ENCODE measurements at regions not wholly inside any gene's neighbourhood (a gene's known extent, or its start where the extent isn't known, plus 50 kb on each side); places are given as distances from the start of the nearest gene placed in this dataset.
A peak's percentile ranks its signal among the peaks of the same experiment; 100 is the strongest.

DNA sequence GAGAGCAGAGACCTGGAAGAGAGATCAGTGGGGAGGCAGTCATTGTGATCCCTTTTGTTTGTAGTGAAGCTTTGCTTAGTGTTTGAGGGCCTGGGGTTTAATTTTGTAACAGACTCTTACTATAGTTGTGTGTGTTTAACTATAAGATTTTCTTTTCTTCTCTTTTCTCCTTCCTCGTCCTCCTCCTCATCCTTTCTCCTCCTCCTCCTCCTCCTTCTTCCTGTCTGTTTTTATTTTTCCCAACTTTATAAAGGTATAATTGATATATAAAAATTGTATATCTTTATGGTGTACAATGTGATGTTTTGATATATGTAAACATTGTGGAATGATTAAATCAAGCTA is 71.2 kb upstream of the MACF1 start:
- DNase-seq (ENCODE audit: low read depth in 2 of 2) = no peak
- TF ChIP-seq CTCF (IDR thresholded peaks at IDR 0.05; ENCODE audit: low read depth, low read length) = no peak
- H3K4me3 ChIP-seq (replicated peaks in 1 of 2; ENCODE audit: low read depth in 2 of 2, low read length in 2 of 2) = no peak overlapping the region

- TF ChIP-seq CTCF (IDR thresholded peaks at IDR 0.05; ENCODE audit: low read depth, low read length) = no peak
- no peak for DNase-seq (ENCODE audit: low read depth in 2 of 2)
- H3K4me3 ChIP-seq (replicated peaks in 1 of 2; ENCODE audit: low read depth in 2 of 2, low read length in 2 of 2) = no peak overlapping the region
Observed at GRCh38 chr1:39134768-39135333, 69.6 kb upstream of the MACF1 start.

DNA sequence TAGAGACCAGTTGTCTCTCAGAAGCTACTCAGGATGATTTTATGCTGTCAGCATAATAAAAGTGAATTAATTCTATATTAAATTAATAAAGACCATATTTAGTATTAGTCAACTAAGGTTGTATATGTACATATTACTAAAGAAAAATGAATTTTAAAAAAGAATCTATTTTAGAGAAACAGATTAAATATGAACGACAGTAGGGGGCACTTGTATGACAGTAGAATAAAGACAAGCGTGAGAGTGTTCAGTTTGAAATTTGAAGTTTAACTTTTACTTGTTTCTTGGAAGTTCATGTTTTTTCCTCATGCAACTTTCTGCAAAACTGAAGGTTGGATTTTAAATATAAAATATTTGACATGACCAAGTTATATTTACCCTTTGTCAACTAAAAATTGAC is 67.9 kb upstream of the MACF1 start:
- TF ChIP-seq CTCF (IDR thresholded peaks at IDR 0.05; ENCODE audit: low read depth, low read length) = no peak
- DNase-seq (ENCODE audit: low read depth in 2 of 2) = no peak
- no peak overlapping the region for H3K4me3 ChIP-seq (replicated peaks in 1 of 2; ENCODE audit: low read depth in 2 of 2, low read length in 2 of 2)

- DNase-seq (ENCODE audit: low read depth in 2 of 2) = peak in 1 of 2 donors; percentile 52
- TF ChIP-seq CTCF (IDR thresholded peaks at IDR 0.05; ENCODE audit: low read depth, low read length) = no peak
Observed at GRCh38 chr1:39139723-39140360, 64.7 kb upstream of the MACF1 start.

DNA sequence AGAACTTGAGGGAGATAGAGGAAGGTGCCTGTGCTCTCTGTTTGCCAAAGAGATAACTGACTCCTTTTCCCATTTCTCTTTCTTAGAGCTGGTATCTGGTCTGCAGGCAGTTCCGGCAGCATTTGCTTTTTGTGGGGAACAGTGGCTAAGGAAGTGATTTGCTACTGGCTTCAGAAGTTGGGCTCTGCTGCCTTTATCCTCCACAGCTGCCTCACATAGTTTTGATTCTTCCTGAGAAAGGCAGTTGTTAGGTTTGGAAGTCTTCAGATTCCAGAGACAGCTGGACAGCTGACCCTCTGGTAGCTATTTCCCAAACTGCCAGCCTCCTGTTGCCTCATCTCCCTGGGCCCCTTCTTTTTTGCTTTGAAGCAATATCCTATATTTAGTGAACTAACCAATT is 62.6 kb upstream of the MACF1 start:
- no peak for TF ChIP-seq CTCF (IDR thresholded peaks at IDR 0.05; ENCODE audit: low read depth, low read length)

More at GRCh38 chr1:39139723-39140360, 64.7 kb upstream of the MACF1 start:
- no peak overlapping the region for H3K4me3 ChIP-seq (replicated peaks in 1 of 2; ENCODE audit: low read depth in 2 of 2, low read length in 2 of 2)

GRCh38 chr1:39142401-39143060 is 62.0 kb upstream of the MACF1 start:
- H3K4me3 ChIP-seq (replicated peaks in 1 of 2; ENCODE audit: low read depth in 2 of 2, low read length in 2 of 2) = no peak overlapping the region
- no peak for TF ChIP-seq CTCF (IDR thresholded peaks at IDR 0.05; ENCODE audit: low read depth, low read length)

More for the DNA sequence above, 62.6 kb upstream of the MACF1 start:
- DNase-seq (ENCODE audit: low read depth in 2 of 2) = peak; percentile 70 to 82
- no peak overlapping the region for H3K4me3 ChIP-seq (replicated peaks in 1 of 2; ENCODE audit: low read depth in 2 of 2, low read length in 2 of 2)

More at GRCh38 chr1:39142401-39143060, 62.0 kb upstream of the MACF1 start:
- DNase-seq (ENCODE audit: low read depth in 2 of 2) = no peak

Measured in cardiac fibroblast (primary cell).